ENCODE measurements at regions not wholly inside any gene's neighbourhood (a gene's known extent, or its start where the extent isn't known, plus 50 kb on each side); places are given as distances from the start of the nearest gene placed in this dataset.

GRCh38 chr4:33715841-33716395, 2528.4 kb downstream of the ARAP2 start:
- no peak for DNase-seq (ENCODE audit: low spot score)
- Histone ChIP-seq H3K79me2 (no peaks in the 10 kb centered on the region), H3K4me3 (no peak overlapping the region), H3K9me2 (replicated peaks; ENCODE audit: insufficient read depth) (no peaks in the 10 kb centered on the region), H3K36me3 (replicated peaks; ENCODE audit: insufficient read depth, low read depth) (no peaks in the 10 kb centered on the region), H3K27me3 (no peaks in the 10 kb centered on the region), H3K4me2 (no peak overlapping the region), H3K4me1 (ENCODE audit: insufficient read depth) (no peaks in the 10 kb centered on the region), H3K9me3 (ENCODE audit: low read depth) (no peaks in the 10 kb centered on the region), H2AFZ (no peak overlapping the region), H4K20me1 (ENCODE audit: insufficient read depth, poor library complexity, severe bottlenecking) (no peaks in the 10 kb centered on the region), H3K27ac (no peak overlapping the region)
- 72% methylated on average over 4 of the region's 4 CpGs for WGBS (ENCODE audit: low lambda C conversion rate, missing lambda C conversion rate)
- TF ChIP-seq EZH2phosphoT487 (IDR thresholded peaks at IDR 0.05; ENCODE audit: low read depth, severe bottlenecking, unreplicated experiment) (no peak), CTCF (IDR thresholded peaks at IDR 0.05; ENCODE audit: poor library complexity) (no peak), EZH2 (IDR thresholded peaks at IDR 0.05; ENCODE audit: borderline replicate concordance) (no peak)

DNA sequence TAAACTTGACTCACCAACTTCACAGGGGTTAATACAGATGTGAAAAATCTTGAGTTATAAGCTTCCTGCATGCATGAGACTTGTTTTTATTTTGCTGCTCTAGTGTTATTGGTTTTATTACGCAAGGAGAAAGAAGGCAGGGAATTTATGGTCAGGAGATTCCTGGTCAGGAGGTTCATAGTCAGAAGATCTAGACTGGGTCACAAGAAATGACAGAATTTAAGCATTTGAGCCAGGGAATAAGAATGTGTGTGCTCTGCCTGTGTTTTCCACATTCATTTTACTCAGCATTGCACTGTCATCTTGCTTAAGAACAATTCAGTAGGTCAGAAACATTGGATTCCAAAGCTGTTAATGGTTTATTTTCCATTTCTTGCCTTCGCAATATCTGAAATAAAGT, 2522.1 kb downstream of the ARAP2 start:
- Histone ChIP-seq H3K27ac (no peak overlapping the region), H3K4me2 (no peak overlapping the region), H3K36me3 (replicated peaks; ENCODE audit: insufficient read depth, low read depth) (no peaks in the 10 kb centered on the region), H3K79me2 (no peaks in the 10 kb centered on the region), H3K9me3 (ENCODE audit: low read depth) (no peaks in the 10 kb centered on the region), H3K27me3 (no peaks in the 10 kb centered on the region), H3K4me1 (ENCODE audit: insufficient read depth) (no peaks in the 10 kb centered on the region), H4K20me1 (ENCODE audit: insufficient read depth, poor library complexity, severe bottlenecking) (no peaks in the 10 kb centered on the region), H3K4me3 (no peak overlapping the region), H2AFZ (no peak overlapping the region), H3K9me2 (replicated peaks; ENCODE audit: insufficient read depth) (no peaks in the 10 kb centered on the region)
- TF ChIP-seq EZH2 (IDR thresholded peaks at IDR 0.05; ENCODE audit: borderline replicate concordance) (no peak), CTCF (IDR thresholded peaks at IDR 0.05; ENCODE audit: poor library complexity) (no peak), EZH2phosphoT487 (IDR thresholded peaks at IDR 0.05; ENCODE audit: low read depth, severe bottlenecking, unreplicated experiment) (no peak)
- WGBS (ENCODE audit: low lambda C conversion rate, missing lambda C conversion rate), result 86% methylated on average over 2 of the region's 2 CpGs
- DNase-seq (ENCODE audit: low spot score), result no peak

DNA sequence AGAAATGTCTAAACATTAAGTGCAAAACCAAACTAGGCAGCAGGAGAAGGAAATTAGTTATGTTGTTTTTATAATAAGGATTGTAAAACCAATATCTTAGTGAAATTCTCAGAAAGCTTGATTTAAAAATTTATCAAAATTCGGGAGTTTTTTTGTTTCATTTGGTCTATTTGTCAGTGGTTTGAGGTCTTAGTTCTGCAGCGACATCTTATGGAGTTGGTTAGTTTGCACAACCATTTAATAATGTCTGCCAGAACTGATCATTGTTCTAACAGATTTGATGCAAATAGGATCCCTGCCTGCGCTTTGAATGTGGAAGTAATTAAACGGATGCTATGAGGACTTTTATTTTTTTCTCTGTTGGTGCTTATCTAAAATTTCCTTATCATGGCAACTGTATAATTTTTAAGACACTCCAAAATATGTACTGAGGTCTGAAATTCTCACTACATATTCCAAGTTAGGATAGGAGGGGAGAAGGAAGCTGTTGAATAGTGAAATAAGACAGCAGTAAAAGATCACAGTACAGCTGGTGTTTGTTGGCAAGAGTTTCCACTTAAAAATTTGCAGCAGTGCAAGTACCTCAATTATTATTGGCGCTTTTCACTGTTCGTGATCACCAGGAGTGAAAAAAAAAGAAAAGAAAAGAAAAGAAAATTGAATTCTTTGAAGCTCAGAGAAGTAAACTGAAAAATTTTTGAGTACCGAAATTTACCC, 2521.4 kb downstream of the ARAP2 start:
- no peak overlapping the region for H3K4me3 ChIP-seq
- H4K20me1 ChIP-seq (ENCODE audit: insufficient read depth, poor library complexity, severe bottlenecking), result no peaks in the 10 kb centered on the region
- no peak overlapping the region for H3K4me2 ChIP-seq
- DNase-seq (ENCODE audit: low spot score), result no peak
- H3K9me3 ChIP-seq (ENCODE audit: low read depth), result no peaks in the 10 kb centered on the region
- 77% methylated on average over 7 of the region's 7 CpGs for WGBS (ENCODE audit: low lambda C conversion rate, missing lambda C conversion rate)
- no peaks in the 10 kb centered on the region for H3K9me2 ChIP-seq (replicated peaks; ENCODE audit: insufficient read depth)
- H3K36me3 ChIP-seq (replicated peaks; ENCODE audit: insufficient read depth, low read depth), result no peaks in the 10 kb centered on the region
- H3K27me3 ChIP-seq, result no peaks in the 10 kb centered on the region
- H2AFZ ChIP-seq, result no peak overlapping the region
- no peaks in the 10 kb centered on the region for H3K4me1 ChIP-seq (ENCODE audit: insufficient read depth)
- TF ChIP-seq EZH2phosphoT487 (IDR thresholded peaks at IDR 0.05; ENCODE audit: low read depth, severe bottlenecking, unreplicated experiment) (no peak), CTCF (IDR thresholded peaks at IDR 0.05; ENCODE audit: poor library complexity) (no peak), EZH2 (IDR thresholded peaks at IDR 0.05; ENCODE audit: borderline replicate concordance) (no peak)
- no peak overlapping the region for H3K27ac ChIP-seq
- no peaks in the 10 kb centered on the region for H3K79me2 ChIP-seq
